Loucy (cell line): ENCODE measurements at regions not wholly inside any gene's neighbourhood (a gene's known extent, or its start where the extent isn't known, plus 50 kb on each side); places are given as distances from the start of the nearest gene placed in this dataset.

Experiments used
- H2AFZ ChIP-seq: fragments of 200-600 bp; sonication (generic); 2 replicates; pipeline ENCODE4 v1.6.0; 2016; ENCODE audit warnings: antibody characterized with exemption, mild to moderate bottlenecking, low read length, moderate library complexity
- H3F3A ChIP-seq: fragments of 200-600 bp; 2 replicates; pipeline ENCODE4 v1.6.0; 2016; ENCODE audit warnings: antibody characterized with exemption, low read depth, mild to moderate bottlenecking
- H3K27me3 ChIP-seq: fragments of 200-600 bp; sonication (generic); 2 replicates; pipeline ENCODE4 v1.6.1; 2014; ENCODE audit warnings: low read length, mild to moderate bottlenecking; ENCODE audit not compliant: insufficient read depth, poor library complexity, severe bottlenecking
- H3K36me3 ChIP-seq: fragments of 200-600 bp; sonication (generic); 2 replicates; pipeline ENCODE4 v1.6.1; 2016; ENCODE audit warnings: low read length; ENCODE audit not compliant: insufficient read depth
- H3K4me1 ChIP-seq: fragments of 200-600 bp; sonication (generic); 2 replicates; pipeline ENCODE4 v1.5.1; 2014; ENCODE audit warnings: low read length, mild to moderate bottlenecking; ENCODE audit not compliant: insufficient read depth, poor library complexity, severe bottlenecking
- H3K4me2 ChIP-seq: fragments of 200-600 bp; sonication (generic); 2 replicates; pipeline ENCODE4 v1.6.0; 2014; ENCODE audit warnings: antibody characterized with exemption, low read length, low read depth, mild to moderate bottlenecking; ENCODE audit not compliant: poor library complexity, severe bottlenecking
- H3K4me3 ChIP-seq: fragments of 200-600 bp; sonication (generic); 2 replicates; pipeline ENCODE4 v1.5.1; 2014; ENCODE audit warnings: low read length, mild to moderate bottlenecking, mixed read lengths; ENCODE audit not compliant: poor library complexity, severe bottlenecking
- H3K79me2 ChIP-seq: fragments of 200-600 bp; sonication (generic); 2 replicates; pipeline ENCODE4 v1.6.1; 2014; ENCODE audit warnings: low read length; ENCODE audit not compliant: insufficient read depth
- H3K9ac ChIP-seq: fragments of 200-600 bp; sonication (generic); 2 replicates; pipeline ENCODE4 v1.6.0; 2014; ENCODE audit warnings: mild to moderate bottlenecking, low read depth, low read length, moderate library complexity; ENCODE audit not compliant: poor library complexity, severe bottlenecking
- H3K9me2 ChIP-seq: fragments of 200-600 bp; sonication (generic); replicated peaks from 2 replicates; pipeline ENCODE4 v1.6.1; 2016; ENCODE audit warnings: low read depth, low read length, mixed read lengths
- H3K9me3 ChIP-seq: fragments of 200-600 bp; sonication (generic); 2 replicates; pipeline ENCODE4 v1.6.1; 2014; ENCODE audit warnings: mild to moderate bottlenecking, antibody characterized with exemption, low read length, low read depth; ENCODE audit not compliant: insufficient read depth
- H4K20me1 ChIP-seq: fragments of 200-600 bp; sonication (generic); 2 replicates; pipeline ENCODE4 v1.6.0; 2014; ENCODE audit warnings: antibody characterized with exemption, low read length, mild to moderate bottlenecking; ENCODE audit not compliant: insufficient read depth, poor library complexity, severe bottlenecking
- CTCF ChIP-seq: fragments of 200-600 bp; sonication (generic); conservative IDR thresholded peaks from 2 replicates; pipeline ENCODE4 v1.5.1; 2014; ENCODE audit warnings: mild to moderate bottlenecking, antibody characterized with exemption, low read length
- EZH2phosphoT487 ChIP-seq: fragments of 200-600 bp; IDR thresholded peaks from 2 replicates; pipeline ENCODE4 v1.6.1; 2018; ENCODE audit warnings: antibody characterized with exemption, mild to moderate bottlenecking, moderate library complexity, borderline replicate concordance

- H3K36me3 ChIP-seq = no peaks in the 10 kb centered on the region
- no peaks in the 10 kb centered on the region for H3K27me3 ChIP-seq
- no peak overlapping the region for H3K4me2 ChIP-seq
Measured at GRCh38 chr3:101042996-101043686, 49.9 kb upstream of the ABI3BP start.

More at GRCh38 chr3:101042996-101043686, 49.9 kb upstream of the ABI3BP start:
- Histone ChIP-seq H3K9ac (no peak overlapping the region), H3K9me3 (no peaks in the 10 kb centered on the region), H3K9me2 (no peaks in the 10 kb centered on the region), H3K4me3 (no peak overlapping the region), H3F3A (no peaks in the 10 kb centered on the region), H4K20me1 (no peaks in the 10 kb centered on the region), H2AFZ (no peak overlapping the region), H3K4me1 (no peaks in the 10 kb centered on the region), H3K79me2 (no peaks in the 10 kb centered on the region)
- TF ChIP-seq EZH2phosphoT487 (no peak), CTCF (no peak)
